ENCODE measurements at regions not wholly inside any gene's neighbourhood (a gene's known extent, or its start where the extent isn't known, plus 50 kb on each side); places are given as distances from the start of the nearest gene placed in this dataset.

DNA sequence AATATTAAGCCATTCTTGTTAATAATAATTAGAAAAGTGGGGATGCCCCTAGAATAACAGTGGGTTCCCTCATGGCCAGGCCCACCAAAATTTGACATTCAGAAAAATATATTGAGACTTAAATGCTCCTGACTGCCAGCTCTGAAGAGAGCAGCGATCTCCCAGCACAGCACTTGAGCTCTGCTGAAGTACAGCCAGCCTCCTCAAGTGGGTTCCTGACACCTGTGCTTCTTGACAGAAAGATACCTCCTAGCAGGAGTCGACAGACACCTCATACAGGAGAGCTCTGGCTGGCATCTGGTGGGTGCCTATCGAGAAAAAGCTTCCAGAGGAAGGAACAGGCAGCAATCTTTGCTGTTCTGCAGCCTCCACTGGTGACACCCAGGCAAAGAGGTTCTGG, 261.5 kb downstream of the DTWD2 start:
- Mint-ChIP-seq H3K27me3 (ENCODE audit: low read depth) (no peaks in the 10 kb centered on the region), H3K9me3 (peaks cover 20% of the 10 kb centered on the region), H3K27ac (ENCODE audit: unreplicated experiment) (no peak overlapping the region), H3K36me3 (ENCODE audit: low read depth) (peaks cover 12% of the 10 kb centered on the region), H3K4me1 (peaks cover 18% of the 10 kb centered on the region), H3K4me3 (no peak overlapping the region)
- TF ChIP-seq, protein P1, sequence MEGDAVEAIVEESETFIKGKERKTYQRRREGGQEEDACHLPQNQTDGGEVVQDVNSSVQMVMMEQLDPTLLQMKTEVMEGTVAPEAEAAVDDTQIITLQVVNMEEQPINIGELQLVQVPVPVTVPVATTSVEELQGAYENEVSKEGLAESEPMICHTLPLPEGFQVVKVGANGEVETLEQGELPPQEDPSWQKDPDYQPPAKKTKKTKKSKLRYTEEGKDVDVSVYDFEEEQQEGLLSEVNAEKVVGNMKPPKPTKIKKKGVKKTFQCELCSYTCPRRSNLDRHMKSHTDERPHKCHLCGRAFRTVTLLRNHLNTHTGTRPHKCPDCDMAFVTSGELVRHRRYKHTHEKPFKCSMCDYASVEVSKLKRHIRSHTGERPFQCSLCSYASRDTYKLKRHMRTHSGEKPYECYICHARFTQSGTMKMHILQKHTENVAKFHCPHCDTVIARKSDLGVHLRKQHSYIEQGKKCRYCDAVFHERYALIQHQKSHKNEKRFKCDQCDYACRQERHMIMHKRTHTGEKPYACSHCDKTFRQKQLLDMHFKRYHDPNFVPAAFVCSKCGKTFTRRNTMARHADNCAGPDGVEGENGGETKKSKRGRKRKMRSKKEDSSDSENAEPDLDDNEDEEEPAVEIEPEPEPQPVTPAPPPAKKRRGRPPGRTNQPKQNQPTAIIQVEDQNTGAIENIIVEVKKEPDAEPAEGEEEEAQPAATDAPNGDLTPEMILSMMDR (conservative IDR thresholded peaks at IDR 0.05), result no peak
- DNase-seq (ENCODE audit: low read depth, low spot score), result no peak

DNA sequence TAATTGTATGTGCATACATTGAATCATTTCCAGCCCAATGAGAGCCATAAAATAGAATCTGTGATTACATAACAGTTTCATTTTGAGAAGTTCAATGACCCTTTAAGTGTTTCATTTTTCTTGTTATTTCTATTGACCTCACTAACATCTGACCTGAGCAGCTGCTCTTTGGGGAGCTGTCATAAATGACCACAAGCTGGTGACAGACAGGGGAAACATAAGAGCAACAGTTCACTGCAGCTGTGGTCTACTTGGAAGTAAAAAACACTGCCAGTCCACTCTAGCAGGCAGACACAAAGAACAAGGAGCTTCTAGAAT, 265.4 kb downstream of the DTWD2 start:
- Mint-ChIP-seq H3K4me3 (no peak overlapping the region), H3K4me1 (peaks cover 16% of the 10 kb centered on the region), H3K27ac (ENCODE audit: unreplicated experiment) (no peak overlapping the region), H3K27me3 (ENCODE audit: low read depth) (no peaks in the 10 kb centered on the region), H3K36me3 (ENCODE audit: low read depth) (peaks cover 10% of the 10 kb centered on the region), H3K9me3 (peaks cover 13% of the 10 kb centered on the region)
- TF ChIP-seq, protein P1 (conservative IDR thresholded peaks at IDR 0.05), result no peak
- DNase-seq (ENCODE audit: low read depth, low spot score), result no peak

DNA sequence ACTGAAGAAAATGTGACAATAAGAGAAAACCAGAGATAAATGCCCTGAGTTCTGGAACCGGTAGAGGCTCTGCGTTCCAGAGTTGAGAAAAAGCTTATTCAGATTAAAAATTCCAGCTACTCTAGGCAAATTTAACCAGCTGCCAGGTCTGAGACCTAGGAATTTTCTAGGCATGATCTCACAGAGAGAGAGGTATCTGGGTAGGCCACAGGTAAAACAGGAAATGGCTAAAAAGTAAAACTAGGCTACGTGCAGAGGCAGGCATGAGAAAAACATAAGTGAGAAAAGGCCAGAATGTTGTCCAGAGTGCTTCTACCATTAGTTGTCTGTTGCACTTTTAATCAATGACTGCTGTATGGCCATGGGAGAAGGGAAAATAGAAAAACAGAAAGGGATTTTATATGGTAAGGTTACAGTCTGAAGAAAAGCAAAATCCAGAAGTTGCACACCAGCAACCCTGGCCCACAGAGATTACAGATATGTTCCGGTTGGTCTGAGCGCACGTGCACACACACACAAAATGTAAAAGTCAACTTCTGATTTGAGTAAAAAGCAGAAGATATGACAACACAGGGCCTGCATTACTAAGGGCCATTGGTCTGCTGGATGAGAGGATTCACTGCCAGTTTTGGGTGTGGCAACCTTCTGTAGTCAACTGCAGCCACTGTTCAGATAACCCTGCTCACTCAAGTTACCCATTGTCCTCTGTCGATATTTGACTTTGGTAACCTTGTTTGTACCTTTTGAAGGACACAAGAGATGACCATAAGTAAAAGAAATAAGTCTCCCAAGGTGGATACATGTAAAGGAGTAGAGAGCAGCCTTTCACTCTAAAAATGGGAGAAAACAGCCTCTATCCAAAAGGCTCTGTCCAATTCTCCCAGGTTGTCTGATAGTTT, 266.0 kb downstream of the DTWD2 start:
- no peak overlapping the region for H3K27ac Mint-ChIP-seq (ENCODE audit: unreplicated experiment)
- H3K9me3 Mint-ChIP-seq, result peaks cover 13% of the 10 kb centered on the region
- DNase-seq (ENCODE audit: low read depth, low spot score), result no peak
- peaks cover 11% of the 10 kb centered on the region for H3K4me1 Mint-ChIP-seq
- H3K27me3 Mint-ChIP-seq (ENCODE audit: low read depth), result no peaks in the 10 kb centered on the region
- no peak overlapping the region for H3K4me3 Mint-ChIP-seq
- TF ChIP-seq, protein P1 (conservative IDR thresholded peaks at IDR 0.05), result no peak
- peaks cover 10% of the 10 kb centered on the region for H3K36me3 Mint-ChIP-seq (ENCODE audit: low read depth)

DNA sequence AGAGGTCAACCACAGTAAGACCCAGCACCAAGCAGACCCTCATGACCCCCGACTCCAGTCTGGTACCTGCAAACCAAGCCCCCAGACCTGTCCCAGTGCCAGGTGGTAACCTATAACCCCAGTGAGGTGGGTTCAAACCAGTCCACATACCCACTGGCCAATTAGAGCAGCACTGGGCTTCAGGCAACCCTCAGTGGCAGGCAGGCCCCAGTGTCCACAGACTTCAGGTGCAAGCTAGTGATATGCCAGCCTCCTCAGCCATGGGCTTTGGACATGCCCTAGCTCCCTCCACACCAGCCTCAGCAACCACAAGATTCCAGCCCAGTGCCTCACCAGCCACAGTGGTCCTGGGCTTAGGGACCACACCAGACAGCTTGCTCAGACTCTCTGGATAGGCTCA, 276.6 kb downstream of the DTWD2 start:
- Mint-ChIP-seq H3K27ac (ENCODE audit: unreplicated experiment) (no peak overlapping the region), H3K4me3 (no peak overlapping the region), H3K4me1 (peaks cover 4% of the 10 kb centered on the region), H3K27me3 (ENCODE audit: low read depth) (no peaks in the 10 kb centered on the region), H3K36me3 (ENCODE audit: low read depth) (peaks cover 22% of the 10 kb centered on the region), H3K9me3 (peaks cover 11% of the 10 kb centered on the region)
- no peak for DNase-seq (ENCODE audit: low read depth, low spot score)
- TF ChIP-seq, protein P1 (conservative IDR thresholded peaks at IDR 0.05), result no peak

DNA sequence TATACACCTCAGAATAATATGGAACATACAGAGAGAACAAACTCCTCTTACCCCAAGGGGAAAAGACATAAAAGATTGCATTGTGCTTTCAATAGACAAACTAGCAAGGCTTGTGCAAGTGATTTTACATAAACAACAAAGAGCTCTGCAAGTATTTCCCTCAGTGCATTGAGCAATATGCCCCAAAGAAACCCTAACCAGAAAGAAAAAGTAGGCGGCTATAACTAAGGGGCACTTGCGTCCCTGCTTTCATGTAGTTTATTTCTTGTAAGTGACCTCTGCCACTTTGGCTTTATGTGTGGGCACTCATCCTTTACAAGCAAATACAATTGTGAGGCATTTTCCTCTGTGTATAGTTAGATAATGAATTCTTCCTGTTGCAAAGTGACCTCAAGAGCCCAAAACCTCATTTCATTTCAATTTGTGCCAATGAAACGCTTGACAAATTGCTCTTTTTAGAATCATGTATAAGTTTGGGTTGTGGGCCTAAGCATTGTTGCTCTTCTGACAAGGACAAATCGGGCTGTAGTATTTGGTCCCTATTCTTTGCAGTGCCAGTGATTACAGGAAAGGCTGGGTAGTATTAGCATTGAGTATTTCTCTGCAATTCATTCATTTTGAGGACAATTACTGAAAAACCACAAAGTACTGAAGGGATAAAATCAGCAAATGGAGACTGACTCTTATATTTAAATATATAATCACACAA, 282.2 kb downstream of the DTWD2 start:
- peaks cover 41% of the 10 kb centered on the region for H3K36me3 Mint-ChIP-seq (ENCODE audit: low read depth)
- peak; percentile 11 for DNase-seq (ENCODE audit: low read depth, low spot score)
- peaks cover 36% of the 10 kb centered on the region for H3K4me1 Mint-ChIP-seq
- TF ChIP-seq, protein P1 (conservative IDR thresholded peaks at IDR 0.05), result no peak
- H3K4me3 Mint-ChIP-seq, result peak overlapping the region; percentile 38
- peaks cover 20% of the 10 kb centered on the region for H3K9me3 Mint-ChIP-seq
- peak overlapping the region; percentile 89 for H3K27ac Mint-ChIP-seq (ENCODE audit: unreplicated experiment)
- no peaks in the 10 kb centered on the region for H3K27me3 Mint-ChIP-seq (ENCODE audit: low read depth)

Measured in neural crest cell (in vitro differentiated cells).